ENCODE measurements at regions not wholly inside any gene's neighbourhood (a gene's known extent, or its start where the extent isn't known, plus 50 kb on each side); places are given as distances from the start of the nearest gene placed in this dataset.

- Histone ChIP-seq H3K4me1 (ENCODE audit: control insufficient read depth in 4 of 4, insufficient read depth in 4 of 4, low read length in 3 of 4) (no peaks in the 10 kb centered on the region), H3K36me3 (ENCODE audit: control insufficient read depth in 4 of 4, insufficient read depth in 3 of 4, low read depth in 1 of 4, low read length in 3 of 4) (no peaks in the 10 kb centered on the region), H3K9me3 (ENCODE audit: control insufficient read depth in 4 of 4, low read length in 3 of 4) (no peaks in the 10 kb centered on the region), H3K27ac (ENCODE audit: low read depth in 1 of 2, low read length in 2 of 2) (no peak overlapping the region), H3K4me3 (ENCODE audit: low read depth in 1 of 3, low read length in 3 of 3) (no peak overlapping the region), H3K9ac (ENCODE audit: low read depth in 1 of 2, low read length in 2 of 2) (no peak overlapping the region), H3K27me3 (ENCODE audit: control insufficient read depth in 4 of 4, insufficient read depth in 4 of 4, low read length in 3 of 4) (peaks cover 0 to 2% (median 0%) of the 10 kb centered on the region in 4 donors)
- no peak for TF ChIP-seq RXRA (IDR thresholded peaks at IDR 0.05)
- no peak for TF ChIP-seq GABPA (IDR thresholded peaks at IDR 0.05 in 1 of 2, conservative IDR thresholded peaks at IDR 0.05 in 1 of 2)
- no peak for TF ChIP-seq HNF4A (conservative IDR thresholded peaks at IDR 0.05)
- no peak for TF ChIP-seq ZBTB33 (IDR thresholded peaks at IDR 0.05)
- TF ChIP-seq, protein P1, sequence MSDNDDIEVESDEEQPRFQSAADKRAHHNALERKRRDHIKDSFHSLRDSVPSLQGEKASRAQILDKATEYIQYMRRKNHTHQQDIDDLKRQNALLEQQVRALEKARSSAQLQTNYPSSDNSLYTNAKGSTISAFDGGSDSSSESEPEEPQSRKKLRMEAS (IDR thresholded peaks at IDR 0.05), result no peak
- TF ChIP-seq RAD21 (IDR thresholded peaks at IDR 0.05), result no peak
- TF ChIP-seq SP1 (IDR thresholded peaks at IDR 0.05), result no peak
- TF ChIP-seq, protein P2, sequence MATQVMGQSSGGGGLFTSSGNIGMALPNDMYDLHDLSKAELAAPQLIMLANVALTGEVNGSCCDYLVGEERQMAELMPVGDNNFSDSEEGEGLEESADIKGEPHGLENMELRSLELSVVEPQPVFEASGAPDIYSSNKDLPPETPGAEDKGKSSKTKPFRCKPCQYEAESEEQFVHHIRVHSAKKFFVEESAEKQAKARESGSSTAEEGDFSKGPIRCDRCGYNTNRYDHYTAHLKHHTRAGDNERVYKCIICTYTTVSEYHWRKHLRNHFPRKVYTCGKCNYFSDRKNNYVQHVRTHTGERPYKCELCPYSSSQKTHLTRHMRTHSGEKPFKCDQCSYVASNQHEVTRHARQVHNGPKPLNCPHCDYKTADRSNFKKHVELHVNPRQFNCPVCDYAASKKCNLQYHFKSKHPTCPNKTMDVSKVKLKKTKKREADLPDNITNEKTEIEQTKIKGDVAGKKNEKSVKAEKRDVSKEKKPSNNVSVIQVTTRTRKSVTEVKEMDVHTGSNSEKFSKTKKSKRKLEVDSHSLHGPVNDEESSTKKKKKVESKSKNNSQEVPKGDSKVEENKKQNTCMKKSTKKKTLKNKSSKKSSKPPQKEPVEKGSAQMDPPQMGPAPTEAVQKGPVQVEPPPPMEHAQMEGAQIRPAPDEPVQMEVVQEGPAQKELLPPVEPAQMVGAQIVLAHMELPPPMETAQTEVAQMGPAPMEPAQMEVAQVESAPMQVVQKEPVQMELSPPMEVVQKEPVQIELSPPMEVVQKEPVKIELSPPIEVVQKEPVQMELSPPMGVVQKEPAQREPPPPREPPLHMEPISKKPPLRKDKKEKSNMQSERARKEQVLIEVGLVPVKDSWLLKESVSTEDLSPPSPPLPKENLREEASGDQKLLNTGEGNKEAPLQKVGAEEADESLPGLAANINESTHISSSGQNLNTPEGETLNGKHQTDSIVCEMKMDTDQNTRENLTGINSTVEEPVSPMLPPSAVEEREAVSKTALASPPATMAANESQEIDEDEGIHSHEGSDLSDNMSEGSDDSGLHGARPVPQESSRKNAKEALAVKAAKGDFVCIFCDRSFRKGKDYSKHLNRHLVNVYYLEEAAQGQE (IDR thresholded peaks at IDR 0.05), result no peak
- no peak for DNase-seq (ENCODE audit: low spot score)
- 90% methylated on average over 5 of the region's 5 CpGs for WGBS
These were observed 365.5 kb upstream of the MKI67 start for GRCh38 chr10:128491686-128492085.

DNA sequence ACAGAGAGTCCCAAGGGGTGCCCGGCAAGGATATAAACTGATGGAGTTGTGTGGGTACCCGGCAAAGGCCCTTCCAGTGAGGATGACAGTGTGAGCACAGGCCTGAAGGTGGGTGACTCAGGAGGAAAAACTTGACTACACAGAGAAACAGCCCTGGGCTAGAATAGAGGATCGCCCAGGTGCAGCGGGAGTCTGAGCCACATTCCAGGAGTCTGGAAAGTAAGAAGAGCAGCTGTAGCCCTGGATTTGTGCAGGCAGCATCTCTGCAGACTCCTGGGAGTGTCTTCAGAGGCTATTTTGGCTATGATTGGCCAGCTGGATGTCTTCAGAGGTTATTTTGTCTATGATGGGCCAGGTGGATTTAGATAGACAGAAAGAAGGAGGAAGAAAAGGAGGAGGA is 367.6 kb upstream of the MKI67 start:
- no peak overlapping the region for H3K4me3 ChIP-seq (ENCODE audit: low read depth in 1 of 3, low read length in 3 of 3)
- 85% methylated on average over 4 of the region's 4 CpGs for WGBS
- DNase-seq (ENCODE audit: low spot score), result no peak

More for the DNA sequence above, 367.6 kb upstream of the MKI67 start:
- Histone ChIP-seq H3K27me3 (ENCODE audit: control insufficient read depth in 4 of 4, insufficient read depth in 4 of 4, low read length in 3 of 4) (peaks cover 0 to 2% (median 0%) of the 10 kb centered on the region in 4 donors), H3K9ac (ENCODE audit: low read depth in 1 of 2, low read length in 2 of 2) (no peak overlapping the region), H3K9me3 (ENCODE audit: control insufficient read depth in 4 of 4, low read length in 3 of 4) (no peaks in the 10 kb centered on the region), H3K36me3 (ENCODE audit: control insufficient read depth in 4 of 4, insufficient read depth in 3 of 4, low read depth in 1 of 4, low read length in 3 of 4) (no peaks in the 10 kb centered on the region), H3K27ac (ENCODE audit: low read depth in 1 of 2, low read length in 2 of 2) (no peak overlapping the region), H3K4me1 (ENCODE audit: control insufficient read depth in 4 of 4, insufficient read depth in 4 of 4, low read length in 3 of 4) (no peaks in the 10 kb centered on the region)
- TF ChIP-seq YY1 (IDR thresholded peaks at IDR 0.05), result no peak
- no peak for TF ChIP-seq RXRA (IDR thresholded peaks at IDR 0.05)
- no peak for TF ChIP-seq ZBTB33 (IDR thresholded peaks at IDR 0.05)
- no peak for TF ChIP-seq NR2F2 (IDR thresholded peaks at IDR 0.05)
- no peak for TF ChIP-seq RAD21 (IDR thresholded peaks at IDR 0.05)
- no peak for TF ChIP-seq EGR1 (IDR thresholded peaks at IDR 0.05; ENCODE audit: low read depth in 2 of 2)
- no peak for TF ChIP-seq JUND (IDR thresholded peaks at IDR 0.05)
- no peak for TF ChIP-seq TAF1 (conservative IDR thresholded peaks at IDR 0.05)
- no peak for TF ChIP-seq GABPA (IDR thresholded peaks at IDR 0.05 in 1 of 2, conservative IDR thresholded peaks at IDR 0.05 in 1 of 2)
- no peak for TF ChIP-seq HNF4G (IDR thresholded peaks at IDR 0.05)
- TF ChIP-seq FOXA1 (IDR thresholded peaks at IDR 0.05), result no peak
- no peak for TF ChIP-seq HNF4A (conservative IDR thresholded peaks at IDR 0.05)
- TF ChIP-seq, protein P2 (IDR thresholded peaks at IDR 0.05), result no peak
- TF ChIP-seq, protein P3, sequence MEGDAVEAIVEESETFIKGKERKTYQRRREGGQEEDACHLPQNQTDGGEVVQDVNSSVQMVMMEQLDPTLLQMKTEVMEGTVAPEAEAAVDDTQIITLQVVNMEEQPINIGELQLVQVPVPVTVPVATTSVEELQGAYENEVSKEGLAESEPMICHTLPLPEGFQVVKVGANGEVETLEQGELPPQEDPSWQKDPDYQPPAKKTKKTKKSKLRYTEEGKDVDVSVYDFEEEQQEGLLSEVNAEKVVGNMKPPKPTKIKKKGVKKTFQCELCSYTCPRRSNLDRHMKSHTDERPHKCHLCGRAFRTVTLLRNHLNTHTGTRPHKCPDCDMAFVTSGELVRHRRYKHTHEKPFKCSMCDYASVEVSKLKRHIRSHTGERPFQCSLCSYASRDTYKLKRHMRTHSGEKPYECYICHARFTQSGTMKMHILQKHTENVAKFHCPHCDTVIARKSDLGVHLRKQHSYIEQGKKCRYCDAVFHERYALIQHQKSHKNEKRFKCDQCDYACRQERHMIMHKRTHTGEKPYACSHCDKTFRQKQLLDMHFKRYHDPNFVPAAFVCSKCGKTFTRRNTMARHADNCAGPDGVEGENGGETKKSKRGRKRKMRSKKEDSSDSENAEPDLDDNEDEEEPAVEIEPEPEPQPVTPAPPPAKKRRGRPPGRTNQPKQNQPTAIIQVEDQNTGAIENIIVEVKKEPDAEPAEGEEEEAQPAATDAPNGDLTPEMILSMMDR (IDR thresholded peaks at IDR 0.05; ENCODE audit: low read depth, low read length, missing input control), result no peak
- TF ChIP-seq, protein P1 (IDR thresholded peaks at IDR 0.05), result no peak

Data from liver (tissue), 8 donors.